ENCODE measurements at regions not wholly inside any gene's neighbourhood (a gene's known extent, or its start where the extent isn't known, plus 50 kb on each side); places are given as distances from the start of the nearest gene placed in this dataset.

- no peak for DNase-seq (ENCODE audit: low read depth)
- TF ChIP-seq CTCF (conservative IDR thresholded peaks at IDR 0.05; ENCODE audit: low read depth, low read length), result no peak
- H3K4me3 ChIP-seq (ENCODE audit: low read length), result no peak overlapping the region
Measured at GRCh38 chr5:39783756-39784421, 359.1 kb upstream of the DAB2 start.

GRCh38 chr5:39780347-39780746 lies 355.6 kb upstream of the DAB2 start:
- no peak for DNase-seq (ENCODE audit: low read depth)
- H3K4me3 ChIP-seq (ENCODE audit: low read length), result no peak overlapping the region
- TF ChIP-seq CTCF (conservative IDR thresholded peaks at IDR 0.05; ENCODE audit: low read depth, low read length), result no peak

GRCh38 chr5:39779831-39780230 lies 355.1 kb upstream of the DAB2 start:
- DNase-seq (ENCODE audit: low read depth), result no peak
- no peak overlapping the region for H3K4me3 ChIP-seq (ENCODE audit: low read length)
- no peak for TF ChIP-seq CTCF (conservative IDR thresholded peaks at IDR 0.05; ENCODE audit: low read depth, low read length)

GRCh38 chr5:39775797-39776365 lies 351.1 kb upstream of the DAB2 start:
- no peak overlapping the region for H3K4me3 ChIP-seq (ENCODE audit: low read length)
- no peak for TF ChIP-seq CTCF (conservative IDR thresholded peaks at IDR 0.05; ENCODE audit: low read depth, low read length)
- DNase-seq (ENCODE audit: low read depth), result no peak

GRCh38 chr5:39775086-39775796 lies 350.5 kb upstream of the DAB2 start:
- TF ChIP-seq CTCF (conservative IDR thresholded peaks at IDR 0.05; ENCODE audit: low read depth, low read length), result no peak
- no peak overlapping the region for H3K4me3 ChIP-seq (ENCODE audit: low read length)
- DNase-seq (ENCODE audit: low read depth), result peak; percentile 79

GRCh38 chr5:39774605-39775004 lies 349.8 kb upstream of the DAB2 start:
- H3K4me3 ChIP-seq (ENCODE audit: low read length), result no peak overlapping the region
- no peak for DNase-seq (ENCODE audit: low read depth)

More at GRCh38 chr5:39774605-39775004, 349.8 kb upstream of the DAB2 start:
- no peak for TF ChIP-seq CTCF (conservative IDR thresholded peaks at IDR 0.05; ENCODE audit: low read depth, low read length)

Data from retinal pigment epithelial cell (primary cell).